ENCODE measurements at regions not wholly inside any gene's neighbourhood (a gene's known extent, or its start where the extent isn't known, plus 50 kb on each side); places are given as distances from the start of the nearest gene placed in this dataset.

GRCh38 chr15:20349774-20350498 lies 191.7 kb downstream of the GOLGA6L6 start:
- no peaks in the 10 kb centered on the region for H3K36me3 ChIP-seq (ENCODE audit: control insufficient read depth, insufficient read depth, low read length)
- no peak overlapping the region for H3K4me3 ChIP-seq (ENCODE audit: low read depth, low read length)
- DNase-seq (ENCODE audit: low read depth): no peak
- TF ChIP-seq CTCF (IDR thresholded peaks at IDR 0.05; ENCODE audit: insufficient read depth, low read length, poor library complexity, severe bottlenecking): no peak
- no peaks in the 10 kb centered on the region for H3K27me3 ChIP-seq (ENCODE audit: control insufficient read depth, insufficient read depth, low read length)

GRCh38 chr15:20348900-20349773 lies 192.5 kb downstream of the GOLGA6L6 start:
- DNase-seq (ENCODE audit: low read depth): no peak
- H3K4me3 ChIP-seq (ENCODE audit: low read depth, low read length): no peak overlapping the region
- no peak for TF ChIP-seq CTCF (IDR thresholded peaks at IDR 0.05; ENCODE audit: insufficient read depth, low read length, poor library complexity, severe bottlenecking)
- no peaks in the 10 kb centered on the region for H3K36me3 ChIP-seq (ENCODE audit: control insufficient read depth, insufficient read depth, low read length)
- H3K27me3 ChIP-seq (ENCODE audit: control insufficient read depth, insufficient read depth, low read length): no peaks in the 10 kb centered on the region

- TF ChIP-seq CTCF (IDR thresholded peaks at IDR 0.05; ENCODE audit: insufficient read depth, low read length, poor library complexity, severe bottlenecking): no peak
- H3K36me3 ChIP-seq (ENCODE audit: control insufficient read depth, insufficient read depth, low read length): no peaks in the 10 kb centered on the region
- no peaks in the 10 kb centered on the region for H3K27me3 ChIP-seq (ENCODE audit: control insufficient read depth, insufficient read depth, low read length)
- no peak overlapping the region for H3K4me3 ChIP-seq (ENCODE audit: low read depth, low read length)
- DNase-seq (ENCODE audit: low read depth): no peak
Measured at GRCh38 chr15:20348291-20348899, 193.2 kb downstream of the GOLGA6L6 start.

GRCh38 chr15:20346082-20346805 lies 195.4 kb downstream of the GOLGA6L6 start:
- H3K27me3 ChIP-seq (ENCODE audit: control insufficient read depth, insufficient read depth, low read length): no peaks in the 10 kb centered on the region
- TF ChIP-seq CTCF (IDR thresholded peaks at IDR 0.05; ENCODE audit: insufficient read depth, low read length, poor library complexity, severe bottlenecking): no peak
- no peak overlapping the region for H3K4me3 ChIP-seq (ENCODE audit: low read depth, low read length)
- H3K36me3 ChIP-seq (ENCODE audit: control insufficient read depth, insufficient read depth, low read length): no peaks in the 10 kb centered on the region
- DNase-seq (ENCODE audit: low read depth): no peak

GRCh38 chr15:20345401-20345958 lies 196.1 kb downstream of the GOLGA6L6 start:
- no peak for TF ChIP-seq CTCF (IDR thresholded peaks at IDR 0.05; ENCODE audit: insufficient read depth, low read length, poor library complexity, severe bottlenecking)
- DNase-seq (ENCODE audit: low read depth): no peak
- no peak overlapping the region for H3K4me3 ChIP-seq (ENCODE audit: low read depth, low read length)

More at GRCh38 chr15:20345401-20345958, 196.1 kb downstream of the GOLGA6L6 start:
- Histone ChIP-seq H3K36me3 (ENCODE audit: control insufficient read depth, insufficient read depth, low read length) (no peaks in the 10 kb centered on the region), H3K27me3 (ENCODE audit: control insufficient read depth, insufficient read depth, low read length) (no peaks in the 10 kb centered on the region)
